Left ventricle myocardium inferior (tissue), 1 donor: ENCODE measurements at regions not wholly inside any gene's neighbourhood (a gene's known extent, or its start where the extent isn't known, plus 50 kb on each side); places are given as distances from the start of the nearest gene placed in this dataset.

ENCODE experiments used
- DNase-seq: peaks from one replicate; pipeline ENCODE4 v3.0.0-alpha.2; 2020
- H3K27ac ChIP-seq: fragments of 200-600 bp; replicated peaks from 2 replicates; pipeline ENCODE4 v1.8.0; 2021
- H3K27me3 ChIP-seq: fragments of 200-600 bp; 2 replicates; pipeline ENCODE4 v1.8.0; 2021; ENCODE audit warnings: low read depth
- H3K36me3 ChIP-seq: fragments of 200-600 bp; 2 replicates; pipeline ENCODE4 v1.8.0; 2021
- H3K4me1 ChIP-seq: fragments of 200-600 bp; 2 replicates; pipeline ENCODE4 v1.8.0; 2021
- H3K4me3 ChIP-seq: fragments of 200-600 bp; 2 replicates; pipeline ENCODE4 v1.8.0; 2021; ENCODE audit warnings: mild to moderate bottlenecking, moderate library complexity
- H3K9me3 ChIP-seq: fragments of 200-600 bp; replicated peaks from 2 replicates; pipeline ENCODE4 v1.8.0; 2021
- intact Hi-C: fragments of 100-400 bp; cut with micrococcal nuclease; formaldehyde crosslinking; loops from one replicate; pipeline ENCODE4 v1.11.0; 2022
- TF ChIP-seq, protein P1 (sequence below): fragments of 200-600 bp; IDR thresholded peaks from 2 replicates; pipeline ENCODE4 v1.8.0; 2021; ENCODE audit warnings: antibody characterized with exemption, mild to moderate bottlenecking, borderline replicate concordance
- donor health status: DM: no; HTN: yes; CAD: no; lungs with severe emphysema.

DNA sequence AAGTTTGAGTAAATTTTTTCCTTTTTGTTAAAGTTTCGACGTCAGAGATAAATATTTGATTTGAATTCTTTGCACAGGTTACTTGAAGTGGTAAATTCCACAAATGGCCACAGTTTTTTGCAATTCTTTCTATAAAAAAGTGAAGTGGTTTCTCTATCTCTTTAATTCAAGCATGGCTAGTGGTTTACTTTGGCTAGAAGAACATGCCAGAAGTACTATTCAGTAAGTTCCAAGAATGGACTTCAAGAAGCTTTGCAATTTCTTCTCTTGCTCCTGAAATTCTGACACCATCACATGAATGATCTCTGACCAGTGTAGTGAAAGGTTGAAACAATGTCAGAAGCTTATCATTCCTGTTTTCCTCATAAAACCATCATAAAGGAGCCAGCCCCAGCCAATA lies 55.7 kb upstream of the RNPC3 start:
- Histone ChIP-seq H3K4me3 (no peak overlapping the region), H3K36me3 (no peaks in the 10 kb centered on the region), H3K9me3 (no peaks in the 10 kb centered on the region), H3K4me1 (no peaks in the 10 kb centered on the region), H3K27ac (no peak overlapping the region), H3K27me3 (no peaks in the 10 kb centered on the region)
- intact Hi-C loops: no loop called here
- TF ChIP-seq, protein P1, sequence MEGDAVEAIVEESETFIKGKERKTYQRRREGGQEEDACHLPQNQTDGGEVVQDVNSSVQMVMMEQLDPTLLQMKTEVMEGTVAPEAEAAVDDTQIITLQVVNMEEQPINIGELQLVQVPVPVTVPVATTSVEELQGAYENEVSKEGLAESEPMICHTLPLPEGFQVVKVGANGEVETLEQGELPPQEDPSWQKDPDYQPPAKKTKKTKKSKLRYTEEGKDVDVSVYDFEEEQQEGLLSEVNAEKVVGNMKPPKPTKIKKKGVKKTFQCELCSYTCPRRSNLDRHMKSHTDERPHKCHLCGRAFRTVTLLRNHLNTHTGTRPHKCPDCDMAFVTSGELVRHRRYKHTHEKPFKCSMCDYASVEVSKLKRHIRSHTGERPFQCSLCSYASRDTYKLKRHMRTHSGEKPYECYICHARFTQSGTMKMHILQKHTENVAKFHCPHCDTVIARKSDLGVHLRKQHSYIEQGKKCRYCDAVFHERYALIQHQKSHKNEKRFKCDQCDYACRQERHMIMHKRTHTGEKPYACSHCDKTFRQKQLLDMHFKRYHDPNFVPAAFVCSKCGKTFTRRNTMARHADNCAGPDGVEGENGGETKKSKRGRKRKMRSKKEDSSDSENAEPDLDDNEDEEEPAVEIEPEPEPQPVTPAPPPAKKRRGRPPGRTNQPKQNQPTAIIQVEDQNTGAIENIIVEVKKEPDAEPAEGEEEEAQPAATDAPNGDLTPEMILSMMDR: no peak
- no peak for DNase-seq

DNA sequence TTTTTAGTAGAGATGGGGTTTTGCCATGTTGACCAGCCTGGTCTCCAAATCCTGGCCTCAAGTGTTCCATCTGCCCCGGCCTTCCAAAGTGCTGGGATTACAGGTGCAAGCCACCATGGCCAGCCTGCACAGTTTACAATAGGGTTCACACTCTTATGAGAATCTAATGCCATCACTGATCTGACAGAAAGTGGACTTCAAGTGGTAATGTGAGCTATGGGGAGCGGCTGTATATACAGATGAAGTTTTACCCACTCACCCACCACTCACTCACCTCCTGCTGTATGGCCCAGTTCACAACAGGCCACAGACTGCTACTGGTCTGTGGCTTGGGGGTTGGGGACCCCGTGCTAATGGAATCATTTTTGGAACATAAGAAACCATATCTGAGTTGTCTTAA lies 58.4 kb upstream of the RNPC3 start:
- TF ChIP-seq, protein P1: no peak
- no peak overlapping the region for H3K27ac ChIP-seq
- H3K36me3 ChIP-seq: no peaks in the 10 kb centered on the region
- H3K4me1 ChIP-seq: no peaks in the 10 kb centered on the region
- DNase-seq: no peak
- no peaks in the 10 kb centered on the region for H3K27me3 ChIP-seq
- no peak overlapping the region for H3K4me3 ChIP-seq
- intact Hi-C loops: no loop called here
- H3K9me3 ChIP-seq: no peaks in the 10 kb centered on the region

DNA sequence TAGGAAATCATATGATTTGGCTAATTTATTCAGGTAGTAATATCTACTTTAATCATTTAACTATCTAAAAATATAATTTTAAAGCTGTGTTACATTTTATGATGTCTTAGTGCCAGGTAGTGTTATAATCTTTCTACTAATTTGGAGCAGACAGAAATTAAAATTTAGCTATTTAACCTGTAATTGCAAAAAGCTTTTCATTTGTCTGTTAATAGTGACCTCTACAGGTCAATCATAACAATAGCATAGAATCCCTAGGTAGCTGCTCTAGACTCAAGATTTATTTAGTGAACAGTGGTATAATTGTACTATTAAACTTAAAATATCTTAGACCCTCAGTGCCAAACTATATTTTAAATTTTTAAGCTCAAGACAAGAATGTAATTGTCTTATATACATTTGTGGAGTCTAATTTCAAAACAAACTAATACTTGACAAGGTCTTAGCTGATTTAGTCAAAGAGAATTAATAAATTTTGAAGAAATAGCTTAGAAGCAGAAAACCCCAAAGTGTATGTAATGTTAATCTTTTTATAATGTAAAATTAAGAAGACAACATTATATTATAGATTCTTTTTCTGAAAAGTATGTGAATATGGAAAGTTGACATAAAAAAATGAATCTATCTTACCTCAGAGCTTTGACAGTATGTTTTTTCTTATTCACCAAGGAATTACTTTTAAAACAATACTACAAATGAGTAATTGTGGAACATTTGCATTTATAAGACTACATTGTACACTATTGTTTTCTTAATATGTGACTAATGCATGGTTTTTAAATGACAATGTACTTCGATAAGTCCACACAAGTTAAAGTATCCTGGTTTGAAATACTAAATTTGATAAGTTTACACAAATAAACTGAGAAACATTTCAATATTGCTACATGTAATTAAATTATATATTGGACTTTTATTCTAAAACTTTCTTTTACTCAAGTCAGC lies 64.1 kb upstream of the RNPC3 start:
- Histone ChIP-seq H3K4me1 (no peaks in the 10 kb centered on the region), H3K9me3 (no peaks in the 10 kb centered on the region), H3K4me3 (no peak overlapping the region), H3K36me3 (no peaks in the 10 kb centered on the region), H3K27ac (no peak overlapping the region), H3K27me3 (no peaks in the 10 kb centered on the region)
- intact Hi-C loops: no loop called here
- TF ChIP-seq, protein P1: peak; percentile 61
- no peak for DNase-seq

DNA sequence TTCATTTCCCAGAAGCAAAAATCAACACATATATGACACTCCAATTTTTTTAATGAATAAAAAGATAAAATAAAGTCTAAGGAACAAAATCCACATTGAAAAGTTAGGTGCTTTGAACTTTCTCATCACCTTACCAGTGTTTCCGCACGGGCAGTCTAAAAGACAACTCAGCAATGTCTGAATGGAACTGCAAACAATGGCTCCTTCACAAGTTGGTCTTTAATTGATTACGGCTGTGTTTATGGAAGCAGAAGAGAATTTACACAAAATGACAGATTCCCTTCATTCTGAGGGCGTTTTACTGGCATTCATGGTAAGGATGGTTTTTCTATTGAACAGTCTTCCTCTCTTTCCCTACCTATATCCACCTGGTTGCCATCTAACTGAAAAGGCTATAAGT lies 65.0 kb upstream of the RNPC3 start:
- Histone ChIP-seq H3K27ac (no peak overlapping the region), H3K36me3 (no peaks in the 10 kb centered on the region), H3K27me3 (no peaks in the 10 kb centered on the region), H3K4me1 (no peaks in the 10 kb centered on the region), H3K9me3 (no peaks in the 10 kb centered on the region), H3K4me3 (no peak overlapping the region)
- TF ChIP-seq, protein P1: no peak
- DNase-seq: no peak
- intact Hi-C loops: no loop called here

DNA sequence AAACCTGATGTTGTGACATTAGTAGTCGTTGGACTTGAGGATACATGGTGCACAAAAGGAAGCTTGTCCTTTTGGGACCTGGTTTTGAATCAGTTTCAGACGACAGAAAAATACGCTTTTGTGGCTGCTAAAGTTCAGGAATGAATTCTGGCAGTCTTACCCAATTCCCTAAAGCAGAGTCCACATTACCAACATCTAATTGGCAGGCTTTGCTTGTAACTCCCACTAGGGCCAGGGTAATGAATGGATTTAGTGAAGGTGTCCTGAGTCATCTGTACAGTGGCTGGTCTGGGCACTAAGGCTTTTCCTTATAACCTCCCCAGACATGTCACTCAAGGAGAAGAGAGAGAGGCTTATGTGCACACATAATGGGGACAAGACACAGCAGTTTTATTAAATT lies 66.2 kb upstream of the RNPC3 start:
- no peak for DNase-seq
- Histone ChIP-seq H3K27me3 (no peaks in the 10 kb centered on the region), H3K27ac (no peak overlapping the region), H3K36me3 (no peaks in the 10 kb centered on the region), H3K4me1 (no peaks in the 10 kb centered on the region), H3K4me3 (no peak overlapping the region), H3K9me3 (no peaks in the 10 kb centered on the region)
- TF ChIP-seq, protein P1: no peak
- intact Hi-C loops: no loop called here
